ENCODE measurements at regions not wholly inside any gene's neighbourhood (a gene's known extent, or its start where the extent isn't known, plus 50 kb on each side); places are given as distances from the start of the nearest gene placed in this dataset.

GRCh38 chr11:130608287-130608686, 159.8 kb downstream of the ADAMTS15 start:
- H3K4me3 ChIP-seq (ENCODE audit: low read depth, low read length), result no peak overlapping the region
- POLR2A ChIA-PET, result no interaction called here
- H3K27ac ChIP-seq (ENCODE audit: extremely low read depth, low read depth, low read length), result no peak overlapping the region
- no peaks in the 10 kb centered on the region for H3K9me3 ChIP-seq (ENCODE audit: control insufficient read depth, insufficient read depth, low read depth, low read length)
- H3K36me3 ChIP-seq (ENCODE audit: control insufficient read depth in 2 of 2, insufficient read depth in 1 of 2, low read length in 2 of 2), result no peaks in the 10 kb centered on the region
- CTCF ChIA-PET, result interaction anchor here (1.0 kb wide), 1 partner anchor 16 kb away, joined by 3 read pairs; no protein-coding TSS in a partner anchor
- H3K4me1 ChIP-seq (ENCODE audit: control insufficient read depth, insufficient read depth, low read length), result no peaks in the 10 kb centered on the region
- no peak for TF ChIP-seq ZNF596 (tag by site-specific recombination; IDR thresholded peaks at IDR 0.05)
- TF ChIP-seq ZNF48 (tag by site-specific recombination; IDR thresholded peaks at IDR 0.05), result no peak

GRCh38 chr11:130609121-130610035, 160.9 kb downstream of the ADAMTS15 start:
- CTCF ChIA-PET, result interaction anchor here (1.0 kb wide), 1 partner anchor 17 kb away, joined by 3 read pairs; no protein-coding TSS in a partner anchor
- H3K4me1 ChIP-seq (ENCODE audit: control insufficient read depth, insufficient read depth, low read length), result no peaks in the 10 kb centered on the region
- POLR2A ChIA-PET, result no interaction called here
- no peak overlapping the region for H3K4me3 ChIP-seq (ENCODE audit: low read depth, low read length)
- H3K36me3 ChIP-seq (ENCODE audit: control insufficient read depth in 2 of 2, insufficient read depth in 1 of 2, low read length in 2 of 2), result no peaks in the 10 kb centered on the region
- H3K9me3 ChIP-seq (ENCODE audit: control insufficient read depth, insufficient read depth, low read depth, low read length), result no peaks in the 10 kb centered on the region
- H3K27ac ChIP-seq (ENCODE audit: extremely low read depth, low read depth, low read length), result no peak overlapping the region
- TF ChIP-seq ZNF214 (tag by site-specific recombination; IDR thresholded peaks at IDR 0.05; ENCODE audit: borderline replicate concordance) (no peak), ZNF521 (tag by site-specific recombination; IDR thresholded peaks at IDR 0.05) (no peak), ZNF707 (tag by site-specific recombination; IDR thresholded peaks at IDR 0.05) (no peak), ZNF677 (tag by site-specific recombination; IDR thresholded peaks at IDR 0.05) (no peak), ZNF398 (tag by site-specific recombination; IDR thresholded peaks at IDR 0.05) (no peak), KLF10 (tag by site-specific recombination; IDR thresholded peaks at IDR 0.05) (no peak), ZNF549 (tag by site-specific recombination; IDR thresholded peaks at IDR 0.05) (no peak), ZNF416 (tag by site-specific recombination; IDR thresholded peaks at IDR 0.05) (no peak), ZNF2 (tag by site-specific recombination; IDR thresholded peaks at IDR 0.05) (no peak), ZNF423 (tag by site-specific recombination; IDR thresholded peaks at IDR 0.05) (no peak), ZNF629 (tag by site-specific recombination; IDR thresholded peaks at IDR 0.05) (no peak), ZNF48 (tag by site-specific recombination; IDR thresholded peaks at IDR 0.05) (no peak), ZNF544 (tag by site-specific recombination; IDR thresholded peaks at IDR 0.05) (no peak)

- Histone ChIP-seq H3K9me3 (ENCODE audit: control insufficient read depth, insufficient read depth, low read depth, low read length) (no peaks in the 10 kb centered on the region), H3K27ac (ENCODE audit: extremely low read depth, low read depth, low read length) (no peak overlapping the region), H3K36me3 (ENCODE audit: control insufficient read depth in 2 of 2, insufficient read depth in 1 of 2, low read length in 2 of 2) (no peaks in the 10 kb centered on the region), H3K4me3 (ENCODE audit: low read depth, low read length) (no peak overlapping the region), H3K4me1 (ENCODE audit: control insufficient read depth, insufficient read depth, low read length) (no peaks in the 10 kb centered on the region)
- ChIA-PET POLR2A (no interaction called here), CTCF (no interaction called here)
- TF ChIP-seq SP7 (tag by site-specific recombination; IDR thresholded peaks at IDR 0.05), result no peak
- no peak for TF ChIP-seq HOXD13 (CRISPR knock-in tag; IDR thresholded peaks at IDR 0.05; ENCODE audit: borderline replicate concordance)
- TF ChIP-seq ZNF354C (tag by site-specific recombination; IDR thresholded peaks at IDR 0.05; ENCODE audit: borderline replicate concordance, low read depth), result no peak
- TF ChIP-seq, protein P1, sequence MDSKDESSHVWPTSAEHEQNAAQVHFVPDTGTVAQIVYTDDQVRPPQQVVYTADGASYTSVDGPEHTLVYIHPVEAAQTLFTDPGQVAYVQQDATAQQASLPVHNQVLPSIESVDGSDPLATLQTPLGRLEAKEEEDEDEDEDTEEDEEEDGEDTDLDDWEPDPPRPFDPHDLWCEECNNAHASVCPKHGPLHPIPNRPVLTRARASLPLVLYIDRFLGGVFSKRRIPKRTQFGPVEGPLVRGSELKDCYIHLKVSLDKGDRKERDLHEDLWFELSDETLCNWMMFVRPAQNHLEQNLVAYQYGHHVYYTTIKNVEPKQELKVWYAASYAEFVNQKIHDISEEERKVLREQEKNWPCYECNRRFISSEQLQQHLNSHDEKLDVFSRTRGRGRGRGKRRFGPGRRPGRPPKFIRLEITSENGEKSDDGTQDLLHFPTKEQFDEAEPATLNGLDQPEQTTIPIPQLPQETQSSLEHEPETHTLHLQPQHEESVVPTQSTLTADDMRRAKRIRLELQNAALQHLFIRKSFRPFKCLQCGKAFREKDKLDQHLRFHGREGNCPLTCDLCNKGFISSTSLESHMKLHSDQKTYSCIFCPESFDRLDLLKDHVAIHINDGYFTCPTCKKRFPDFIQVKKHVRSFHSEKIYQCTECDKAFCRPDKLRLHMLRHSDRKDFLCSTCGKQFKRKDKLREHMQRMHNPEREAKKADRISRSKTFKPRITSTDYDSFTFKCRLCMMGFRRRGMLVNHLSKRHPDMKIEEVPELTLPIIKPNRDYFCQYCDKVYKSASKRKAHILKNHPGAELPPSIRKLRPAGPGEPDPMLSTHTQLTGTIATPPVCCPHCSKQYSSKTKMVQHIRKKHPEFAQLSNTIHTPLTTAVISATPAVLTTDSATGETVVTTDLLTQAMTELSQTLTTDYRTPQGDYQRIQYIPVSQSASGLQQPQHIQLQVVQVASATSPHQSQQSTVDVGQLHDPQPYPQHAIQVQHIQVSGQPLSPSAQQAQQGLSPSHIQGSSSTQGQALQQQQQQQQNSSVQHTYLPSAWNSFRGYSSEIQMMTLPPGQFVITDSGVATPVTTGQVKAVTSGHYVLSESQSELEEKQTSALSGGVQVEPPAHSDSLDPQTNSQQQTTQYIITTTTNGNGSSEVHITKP (tag by site-specific recombination; IDR thresholded peaks at IDR 0.05), result no peak
- TF ChIP-seq, protein P2, sequence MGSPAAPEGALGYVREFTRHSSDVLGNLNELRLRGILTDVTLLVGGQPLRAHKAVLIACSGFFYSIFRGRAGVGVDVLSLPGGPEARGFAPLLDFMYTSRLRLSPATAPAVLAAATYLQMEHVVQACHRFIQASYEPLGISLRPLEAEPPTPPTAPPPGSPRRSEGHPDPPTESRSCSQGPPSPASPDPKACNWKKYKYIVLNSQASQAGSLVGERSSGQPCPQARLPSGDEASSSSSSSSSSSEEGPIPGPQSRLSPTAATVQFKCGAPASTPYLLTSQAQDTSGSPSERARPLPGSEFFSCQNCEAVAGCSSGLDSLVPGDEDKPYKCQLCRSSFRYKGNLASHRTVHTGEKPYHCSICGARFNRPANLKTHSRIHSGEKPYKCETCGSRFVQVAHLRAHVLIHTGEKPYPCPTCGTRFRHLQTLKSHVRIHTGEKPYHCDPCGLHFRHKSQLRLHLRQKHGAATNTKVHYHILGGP (tag by site-specific recombination; IDR thresholded peaks at IDR 0.05), result no peak
- TF ChIP-seq, protein P3, sequence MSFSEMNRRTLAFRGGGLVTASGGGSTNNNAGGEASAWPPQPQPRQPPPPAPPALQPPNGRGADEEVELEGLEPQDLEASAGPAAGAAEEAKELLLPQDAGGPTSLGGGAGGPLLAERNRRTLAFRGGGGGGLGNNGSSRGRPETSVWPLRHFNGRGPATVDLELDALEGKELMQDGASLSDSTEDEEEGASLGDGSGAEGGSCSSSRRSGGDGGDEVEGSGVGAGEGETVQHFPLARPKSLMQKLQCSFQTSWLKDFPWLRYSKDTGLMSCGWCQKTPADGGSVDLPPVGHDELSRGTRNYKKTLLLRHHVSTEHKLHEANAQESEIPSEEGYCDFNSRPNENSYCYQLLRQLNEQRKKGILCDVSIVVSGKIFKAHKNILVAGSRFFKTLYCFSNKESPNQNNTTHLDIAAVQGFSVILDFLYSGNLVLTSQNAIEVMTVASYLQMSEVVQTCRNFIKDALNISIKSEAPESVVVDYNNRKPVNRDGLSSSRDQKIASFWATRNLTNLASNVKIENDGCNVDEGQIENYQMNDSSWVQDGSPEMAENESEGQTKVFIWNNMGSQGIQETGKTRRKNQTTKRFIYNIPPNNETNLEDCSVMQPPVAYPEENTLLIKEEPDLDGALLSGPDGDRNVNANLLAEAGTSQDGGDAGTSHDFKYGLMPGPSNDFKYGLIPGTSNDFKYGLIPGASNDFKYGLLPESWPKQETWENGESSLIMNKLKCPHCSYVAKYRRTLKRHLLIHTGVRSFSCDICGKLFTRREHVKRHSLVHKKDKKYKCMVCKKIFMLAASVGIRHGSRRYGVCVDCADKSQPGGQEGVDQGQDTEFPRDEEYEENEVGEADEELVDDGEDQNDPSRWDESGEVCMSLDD (tag by site-specific recombination; IDR thresholded peaks at IDR 0.05), result no peak
- TF ChIP-seq ZNF2 (tag by site-specific recombination; IDR thresholded peaks at IDR 0.05), result no peak
- no peak for TF ChIP-seq GFI1B (tag by site-specific recombination; IDR thresholded peaks at IDR 0.05)
These were observed 163.4 kb downstream of the ADAMTS15 start for GRCh38 chr11:130611791-130612251.
